RPMI8226 (cell line): ENCODE measurements at regions not wholly inside any gene's neighbourhood (a gene's known extent, or its start where the extent isn't known, plus 50 kb on each side); places are given as distances from the start of the nearest gene placed in this dataset.

ENCODE experiments used
- DNase-seq: peaks from one replicate; pipeline ENCODE4 v3.0.0-alpha.2; 2015

GRCh38 chr1:56062625-56063024 lies 516.7 kb downstream of the PLPP3 start:
- no peak for DNase-seq

DNA sequence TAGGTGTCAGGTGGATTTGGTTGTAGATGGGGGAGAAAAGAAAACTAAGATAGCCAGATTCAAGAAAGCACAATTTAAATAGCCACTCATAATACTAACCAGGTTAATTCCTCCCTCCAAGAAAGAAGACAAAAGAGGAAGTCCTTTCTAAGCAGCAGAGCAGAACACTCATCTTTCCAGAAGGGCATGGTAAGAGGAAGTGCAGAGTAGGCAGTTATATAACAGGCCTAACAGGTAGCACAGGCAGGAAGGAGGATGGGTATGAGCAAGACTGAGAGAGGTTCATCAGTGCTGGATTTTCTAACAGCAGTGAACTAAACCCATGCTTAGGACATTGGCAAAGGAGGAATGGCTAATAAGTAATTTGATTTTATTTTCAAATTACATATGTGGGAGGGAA lies 517.5 kb downstream of the PLPP3 start:
- peak; percentile 16 for DNase-seq

GRCh38 chr1:56060906-56061305 lies 518.5 kb downstream of the PLPP3 start:
- no peak for DNase-seq

- DNase-seq, result no peak
These were observed 521.6 kb downstream of the PLPP3 start for GRCh38 chr1:56057466-56058405.

- no peak for DNase-seq
These were observed 522.7 kb downstream of the PLPP3 start for GRCh38 chr1:56056438-56057287.

DNA sequence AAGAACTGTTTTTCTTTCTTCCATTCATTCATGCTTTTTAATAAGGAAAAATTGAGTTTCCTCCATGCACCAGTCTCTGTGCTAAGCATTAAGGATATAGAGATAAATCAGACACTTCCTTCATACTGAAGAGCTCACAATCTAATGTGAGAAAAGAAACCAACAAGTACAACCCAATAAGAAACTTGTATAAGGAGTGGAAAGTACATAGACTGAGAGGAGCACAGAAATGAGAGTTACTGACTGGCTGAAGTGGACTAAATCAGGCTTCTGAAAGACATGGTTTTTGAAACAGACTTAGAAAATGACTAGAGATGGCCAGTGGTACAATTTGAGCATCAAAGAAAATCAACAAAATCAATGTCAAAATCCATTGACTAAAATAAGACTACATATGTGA lies 524.4 kb downstream of the PLPP3 start:
- no peak for DNase-seq

DNA sequence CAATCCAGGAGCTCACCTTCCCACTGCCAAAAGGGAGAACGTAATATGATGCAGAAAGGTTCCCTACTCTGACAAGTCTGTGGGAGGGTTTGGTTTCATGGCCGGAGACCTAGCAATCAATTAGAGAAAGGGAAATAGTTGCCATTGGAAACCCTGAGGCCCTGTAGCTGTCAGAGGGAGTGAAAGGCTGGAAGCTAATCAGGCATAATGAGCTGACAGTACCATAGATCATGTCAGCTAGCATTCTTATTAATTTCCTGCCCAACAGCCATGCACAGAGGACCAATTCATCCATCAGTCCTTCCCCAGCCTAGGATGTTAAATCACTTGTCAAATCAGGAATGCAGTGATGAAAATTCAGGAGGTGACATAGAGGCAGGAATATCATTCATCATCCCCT lies 527.3 kb downstream of the PLPP3 start:
- DNase-seq, result no peak

DNA sequence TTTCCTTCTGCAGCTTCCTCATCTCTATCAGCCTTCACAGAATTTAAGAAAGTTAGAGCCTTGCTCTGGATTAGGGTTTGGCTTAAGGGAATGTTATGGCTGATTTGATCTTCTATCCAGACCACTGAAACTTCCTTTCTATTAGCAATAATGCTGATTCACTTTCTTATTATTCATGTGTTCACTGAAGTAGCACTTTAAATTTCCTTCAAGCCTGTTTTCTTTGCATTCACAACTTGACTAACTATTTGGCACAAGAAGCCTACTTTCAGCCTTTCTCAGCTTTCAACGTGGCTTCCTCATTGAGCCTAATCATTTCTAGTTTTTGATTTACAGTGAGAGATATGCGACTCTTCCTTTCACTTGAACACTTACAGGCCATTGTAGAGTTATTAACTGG lies 528.5 kb downstream of the PLPP3 start:
- DNase-seq, result no peak

DNA sequence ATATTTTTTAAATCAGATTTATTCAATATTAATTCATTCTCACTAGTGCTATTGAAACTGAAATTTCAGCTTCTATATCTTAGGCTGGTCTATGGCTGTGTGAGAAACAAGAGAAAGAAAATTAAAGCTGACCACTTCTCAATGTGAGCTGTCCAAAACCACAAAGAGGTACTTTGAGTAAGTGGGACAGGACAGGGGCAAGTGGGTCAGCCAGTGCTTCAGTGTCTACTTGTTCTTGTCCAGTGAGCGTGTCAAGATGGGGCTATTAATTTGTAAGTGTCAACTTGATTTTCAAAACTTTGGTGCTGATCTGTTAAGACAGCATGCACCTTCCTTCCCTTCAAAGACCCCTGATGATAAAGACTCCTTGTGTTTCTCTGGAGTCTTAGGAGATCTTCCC lies 533.9 kb downstream of the PLPP3 start:
- DNase-seq, result no peak

DNA sequence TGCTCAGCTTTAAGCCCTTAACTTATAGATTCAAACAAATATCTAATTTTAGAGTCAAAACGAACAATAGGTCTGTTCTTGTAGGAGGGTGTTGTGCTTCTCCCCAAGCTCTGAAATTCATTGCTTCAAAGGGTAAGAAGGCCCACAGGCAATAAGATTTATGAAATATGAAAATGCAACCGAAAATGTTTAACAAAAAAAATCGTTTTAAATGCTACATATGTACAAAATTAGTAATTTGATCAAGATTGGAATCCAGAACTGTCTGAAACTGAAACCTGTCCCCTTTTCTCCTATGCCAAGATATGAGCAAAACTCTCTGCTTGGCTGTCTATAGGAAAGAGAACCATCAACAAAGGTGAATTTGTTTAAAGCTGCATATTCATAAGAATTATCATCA lies 534.3 kb downstream of the PLPP3 start:
- no peak for DNase-seq

DNA sequence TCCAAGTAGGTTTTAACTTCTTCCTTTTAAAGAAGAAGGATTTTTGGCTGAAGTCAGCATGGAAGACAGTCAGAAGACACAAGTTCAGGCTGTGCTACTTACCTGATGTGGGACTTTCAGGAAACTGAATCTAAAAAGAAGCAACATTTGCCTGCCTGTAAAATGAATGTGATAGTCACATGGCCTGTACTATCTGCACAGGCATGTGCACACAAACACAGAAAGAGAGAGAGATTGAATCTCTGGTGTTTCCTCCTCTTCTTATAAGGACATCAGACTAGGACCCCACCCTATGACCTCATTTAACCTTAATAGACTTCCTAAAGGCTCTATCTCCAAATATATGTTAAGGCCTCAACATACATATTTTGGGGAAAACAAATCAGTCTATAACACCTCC lies 542.9 kb downstream of the PLPP3 start:
- DNase-seq, result no peak

DNA sequence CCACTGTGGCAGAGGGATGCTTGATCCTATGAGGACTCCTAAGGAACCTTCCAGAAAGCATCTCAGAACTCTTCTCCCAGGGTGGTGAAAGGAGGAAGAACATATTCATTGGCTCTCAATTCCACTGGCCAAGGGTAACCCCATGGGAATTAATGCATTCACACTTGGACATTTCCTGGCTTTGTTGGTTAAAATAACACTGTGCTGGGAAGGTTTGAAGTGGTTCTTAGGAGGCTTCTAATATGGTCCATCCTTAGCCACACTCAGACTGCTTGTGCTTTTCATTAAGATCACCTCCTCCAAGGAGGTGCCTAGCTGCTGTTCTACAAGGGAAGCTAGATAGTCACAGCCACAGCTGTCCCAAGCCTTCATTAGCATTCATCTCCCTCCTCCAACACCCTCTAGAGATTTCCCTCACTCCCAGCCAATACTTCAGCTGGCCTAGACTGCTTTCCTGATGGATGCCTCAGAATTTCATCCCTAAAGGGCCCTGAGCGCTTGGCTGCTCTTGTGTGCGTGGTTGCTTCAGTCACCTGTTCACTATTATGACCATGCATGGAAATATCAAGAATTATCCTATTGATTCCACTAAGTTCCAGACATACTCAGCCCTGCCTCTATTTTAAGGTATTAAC lies 544.4 kb downstream of the PLPP3 start:
- DNase-seq, result no peak

- no peak for DNase-seq
These were observed 545.1 kb downstream of the PLPP3 start for GRCh38 chr1:56034222-56034621.

DNA sequence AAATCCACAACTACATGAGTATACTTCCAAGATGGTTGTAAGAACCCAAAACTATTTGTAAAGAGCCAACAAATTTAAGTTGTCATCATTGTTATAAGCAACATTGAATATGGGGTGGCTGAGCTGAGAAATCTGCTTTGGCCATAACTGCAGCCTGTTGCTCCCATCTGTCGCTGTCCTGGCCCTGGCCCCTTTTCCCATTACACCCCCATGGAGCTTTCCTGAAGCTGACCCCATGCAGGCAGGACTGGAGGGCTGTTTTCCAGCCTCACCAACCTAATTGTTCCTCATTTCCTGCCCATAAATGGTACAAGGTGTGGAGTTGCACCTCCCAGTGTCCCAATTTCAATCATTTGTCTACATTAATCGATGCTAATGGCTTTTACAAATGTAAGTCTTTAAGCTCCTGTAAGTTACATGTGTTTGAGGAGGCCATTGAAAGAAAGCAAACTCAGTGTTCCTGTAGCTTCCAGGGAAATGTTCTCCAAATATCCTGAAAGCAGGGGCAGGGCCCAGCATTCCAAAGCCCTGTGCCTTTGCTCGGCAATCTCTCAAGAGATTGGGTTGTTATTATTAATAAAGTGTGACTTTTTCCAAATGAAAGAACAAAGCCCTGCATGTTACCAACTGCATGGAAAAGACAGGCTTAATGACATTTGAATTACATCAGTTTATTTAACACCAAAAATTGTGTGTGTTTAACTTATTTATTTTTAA lies 545.9 kb downstream of the PLPP3 start:
- DNase-seq, result no peak

- DNase-seq, result no peak
These were observed 547.2 kb downstream of the PLPP3 start for GRCh38 chr1:56032096-56032676.

DNA sequence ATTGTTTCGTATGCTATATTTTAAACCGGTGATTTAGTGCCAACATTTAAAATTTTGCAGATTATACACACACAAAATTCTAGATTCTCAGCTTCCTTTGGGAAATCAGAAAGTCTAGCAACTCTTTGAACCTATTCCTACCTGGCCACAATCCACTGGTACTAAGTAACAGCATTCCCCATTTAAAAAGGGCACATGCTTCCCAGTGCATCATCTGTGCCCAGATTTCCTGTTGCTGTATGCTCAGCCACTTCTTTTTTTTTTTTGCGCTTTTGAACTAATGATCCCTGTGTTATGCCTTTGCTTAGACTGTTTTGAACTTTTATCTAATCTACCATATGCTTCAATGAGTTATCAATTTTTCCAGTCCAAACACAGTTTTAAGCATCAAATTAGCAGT lies 548.4 kb downstream of the PLPP3 start:
- DNase-seq, result no peak

DNA sequence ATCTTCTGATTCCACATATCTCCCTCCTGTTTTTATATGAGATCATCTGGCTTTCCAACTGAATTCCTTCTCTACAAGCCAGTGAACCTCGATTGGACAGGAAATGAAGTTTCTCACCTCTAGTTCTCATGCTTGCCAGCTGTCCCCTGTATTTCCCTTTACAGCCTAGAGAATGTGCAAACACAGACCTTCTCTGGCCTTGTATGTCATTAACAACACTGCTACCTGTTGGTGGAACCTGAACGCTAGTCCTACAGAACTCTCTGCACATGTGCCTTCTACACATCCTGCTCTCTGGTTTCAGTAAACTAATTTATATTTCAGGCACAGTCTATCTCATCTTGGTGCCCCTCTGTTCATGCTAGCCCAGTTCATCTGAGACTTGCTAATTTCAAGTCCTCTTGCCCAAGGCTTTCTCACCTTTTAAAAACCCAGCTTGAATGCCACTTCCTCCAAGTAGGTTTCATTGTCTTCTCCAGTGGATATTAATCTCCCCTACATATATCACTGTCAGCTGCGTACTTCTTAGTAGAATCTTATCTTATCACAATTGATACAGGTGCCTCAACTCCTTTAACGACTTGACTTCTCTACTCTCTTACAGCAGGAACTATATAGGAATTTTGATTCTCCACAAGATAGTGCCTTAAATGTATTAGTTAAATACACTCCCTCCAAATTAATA lies 549.9 kb downstream of the PLPP3 start:
- no peak for DNase-seq

- DNase-seq, result no peak
These were observed 550.5 kb downstream of the PLPP3 start for GRCh38 chr1:56028911-56029310.

- DNase-seq, result no peak
These were observed 551.1 kb downstream of the PLPP3 start for GRCh38 chr1:56028244-56028643.

DNA sequence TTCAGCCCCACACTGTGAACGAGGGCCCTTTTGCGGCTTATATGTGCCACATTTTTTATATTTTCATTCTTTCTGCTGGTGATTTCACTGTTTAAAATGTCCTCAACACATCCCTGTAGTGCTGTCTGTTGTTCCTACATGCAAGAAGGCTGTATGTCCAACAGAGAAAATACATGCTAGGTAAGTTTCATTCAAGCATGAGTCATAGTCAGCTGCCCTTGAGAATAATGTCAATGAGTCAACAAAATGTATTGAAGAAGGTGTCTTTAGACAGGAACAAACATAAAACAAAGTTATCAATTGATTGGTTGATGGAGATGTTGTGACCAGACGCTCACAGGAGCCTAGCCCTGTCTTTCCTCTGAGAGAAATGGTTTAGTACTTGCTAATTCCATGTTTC lies 553.4 kb downstream of the PLPP3 start:
- DNase-seq, result no peak

DNA sequence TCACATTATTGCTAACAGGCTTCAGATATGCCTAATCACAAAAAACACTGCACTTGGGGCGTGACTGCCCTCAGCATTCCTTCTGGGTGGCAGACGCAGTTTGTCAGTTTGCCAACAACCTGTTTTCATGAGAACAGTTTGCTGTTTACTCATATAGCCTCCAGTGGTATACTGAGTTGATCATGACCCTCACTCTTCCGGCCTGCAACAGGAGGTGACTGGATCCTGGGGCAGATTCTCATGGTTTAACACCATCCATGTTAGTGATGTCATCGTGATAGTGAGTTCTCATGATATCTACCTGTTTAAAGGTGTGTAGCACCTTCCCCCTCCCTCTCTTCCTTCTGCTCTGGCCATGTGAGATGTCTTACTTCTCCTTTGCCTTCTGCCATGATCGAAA lies 555.2 kb downstream of the PLPP3 start:
- no peak for DNase-seq

DNA sequence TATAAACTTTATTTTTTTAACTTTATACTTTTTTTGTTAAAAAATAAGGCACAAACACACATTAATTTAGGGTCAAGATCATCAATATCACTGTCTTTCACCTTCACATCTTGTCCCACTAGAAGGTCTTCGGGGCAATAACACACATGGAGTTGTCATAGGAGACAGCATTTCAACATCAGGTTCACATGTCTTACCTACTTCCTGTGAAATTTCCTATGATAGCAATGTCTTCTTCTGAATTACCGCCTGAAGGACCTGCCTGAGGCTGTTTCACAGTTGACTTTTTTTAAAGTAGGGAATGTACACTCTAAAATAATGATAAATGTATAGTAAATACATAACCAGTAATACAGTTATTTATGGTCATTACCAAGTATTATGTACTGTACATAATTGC lies 559.4 kb downstream of the PLPP3 start:
- no peak for DNase-seq
